Vagina (tissue), 2 donors: ENCODE measurements at regions not wholly inside any gene's neighbourhood (a gene's known extent, or its start where the extent isn't known, plus 50 kb on each side); places are given as distances from the start of the nearest gene placed in this dataset.

ENCODE experiments used
- DNase-seq, 2 donors: peaks; one replicate each; pipeline ENCODE4 v3.0.0-alpha.2; 2017; ENCODE audit errors: extremely low spot score in 2 of 2
- H3K27ac ChIP-seq: fragments of 200-600 bp; sonication (generic); one replicate; pipeline ENCODE4 v1.5.1; 2019
- H3K27me3 ChIP-seq: fragments of 200-600 bp; sonication (generic); one replicate; pipeline ENCODE4 v1.5.1; 2019
- H3K36me3 ChIP-seq, 2 donors: fragments of 200-600 bp; sonication (generic); one replicate each; pipeline ENCODE4 v1.5.1; 2017 to 2019
- H3K4me1 ChIP-seq: fragments of 200-600 bp; sonication (generic); one replicate; pipeline ENCODE4 v1.5.1; 2019
- H3K4me3 ChIP-seq, 2 donors: fragments of 200-600 bp; sonication (generic); 1 replicate in 1 of 2; 2 replicates in 1 of 2; pipeline ENCODE4 v1.5.1; 2016 to 2019
- H3K9me3 ChIP-seq: fragments of 200-600 bp; sonication (generic); one replicate; pipeline ENCODE4 v1.5.1; 2019
- CTCF ChIP-seq, 3 experiments: fragments of 450-650 bp in 2 of 3; fragments of 200-600 bp in 1 of 3; sonication (generic) in 1 of 3; IDR thresholded peaks; one replicate each; pipeline ENCODE4 v1.5.1; 2017 to 2019; ENCODE audit warnings: antibody characterized with exemption in 3 of 3, mild to moderate bottlenecking in 2 of 3, moderate library complexity in 2 of 3
- POLR2A ChIP-seq, 2 donors: fragments of 450-650 bp; IDR thresholded peaks; one replicate each; pipeline ENCODE4 v1.6.1; 2017; ENCODE audit warnings: antibody characterized with exemption in 2 of 2, mild to moderate bottlenecking in 2 of 2, moderate library complexity in 2 of 2
- POLR2AphosphoS5 ChIP-seq, 2 donors: sonication (generic); formaldehyde crosslinking; IDR thresholded peaks; one replicate each; pipeline ENCODE4 v1.9.0; 2017; ENCODE audit warnings: antibody characterized with exemption in 2 of 2, mild to moderate bottlenecking in 2 of 2, low read depth in 1 of 2; ENCODE audit not compliant: insufficient read depth in 1 of 2
- intact Hi-C: fragments of 100-400 bp; cut with DNase I; formaldehyde crosslinking; loops from one replicate; pipeline ENCODE4 v1.15.1; 2023

DNA sequence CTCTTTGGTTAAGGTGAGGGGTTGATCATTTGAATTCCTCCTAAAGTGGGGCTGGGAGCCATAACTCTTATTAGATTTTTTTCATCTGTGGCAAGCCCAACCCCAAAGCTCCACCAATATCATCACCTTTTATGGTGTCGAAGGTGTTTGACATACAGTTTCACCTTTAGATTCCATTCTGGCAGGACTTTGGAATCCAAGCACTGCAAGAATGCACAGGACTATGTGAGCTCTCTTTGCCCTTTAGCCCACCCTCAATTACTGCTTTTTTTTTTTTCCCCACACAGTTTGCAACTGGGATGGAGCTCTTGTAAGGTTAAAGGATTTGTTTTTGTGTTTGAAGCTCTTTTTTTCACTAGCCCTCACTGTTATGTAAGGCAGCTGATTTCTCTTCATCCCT lies 154.0 kb upstream of the KCNJ16 start:
- Histone ChIP-seq H3K36me3 (no peaks in the 10 kb centered on the region), H3K4me1 (no peaks in the 10 kb centered on the region)

GRCh38 chr17:69928611-69929010 lies 146.4 kb upstream of the KCNJ16 start:
- no peak overlapping the region for H3K27ac ChIP-seq
- no peaks in the 10 kb centered on the region for H3K27me3 ChIP-seq
- no peak for DNase-seq
- intact Hi-C loops: no loop called here
- no peaks in the 10 kb centered on the region for H3K9me3 ChIP-seq
- TF ChIP-seq CTCF (IDR thresholded peaks at IDR 0.05) (no peak), POLR2A (IDR thresholded peaks at IDR 0.05) (no peak), POLR2AphosphoS5 (IDR thresholded peaks at IDR 0.05; ENCODE audit: insufficient read depth in 1 of 2, low read depth in 1 of 2) (no peak)
- no peaks in the 10 kb centered on the region for H3K36me3 ChIP-seq
- no peak overlapping the region for H3K4me3 ChIP-seq
- H3K4me1 ChIP-seq: no peaks in the 10 kb centered on the region

More for the DNA sequence above, 154.0 kb upstream of the KCNJ16 start:
- H3K27ac ChIP-seq: no peak overlapping the region
- no peak for TF ChIP-seq POLR2AphosphoS5 (IDR thresholded peaks at IDR 0.05; ENCODE audit: insufficient read depth in 1 of 2, low read depth in 1 of 2)
- no peak for TF ChIP-seq CTCF (IDR thresholded peaks at IDR 0.05)
- no peak for TF ChIP-seq POLR2A (IDR thresholded peaks at IDR 0.05)
- no peak for DNase-seq
- H3K4me3 ChIP-seq: no peak overlapping the region
- H3K27me3 ChIP-seq: no peaks in the 10 kb centered on the region
- H3K9me3 ChIP-seq: no peaks in the 10 kb centered on the region
- intact Hi-C loops: no loop called here

- Histone ChIP-seq H3K27me3 (no peaks in the 10 kb centered on the region), H3K27ac (no peak overlapping the region), H3K4me3 (no peak overlapping the region), H3K4me1 (no peaks in the 10 kb centered on the region), H3K36me3 (no peaks in the 10 kb centered on the region), H3K9me3 (no peaks in the 10 kb centered on the region)
- no peak for DNase-seq
- TF ChIP-seq POLR2AphosphoS5 (IDR thresholded peaks at IDR 0.05; ENCODE audit: insufficient read depth in 1 of 2, low read depth in 1 of 2): no peak
- no peak for TF ChIP-seq POLR2A (IDR thresholded peaks at IDR 0.05)
- no peak for TF ChIP-seq CTCF (IDR thresholded peaks at IDR 0.05)
- intact Hi-C loops: no loop called here
Observed at GRCh38 chr17:69936996-69937395, 138.0 kb upstream of the KCNJ16 start.

DNA sequence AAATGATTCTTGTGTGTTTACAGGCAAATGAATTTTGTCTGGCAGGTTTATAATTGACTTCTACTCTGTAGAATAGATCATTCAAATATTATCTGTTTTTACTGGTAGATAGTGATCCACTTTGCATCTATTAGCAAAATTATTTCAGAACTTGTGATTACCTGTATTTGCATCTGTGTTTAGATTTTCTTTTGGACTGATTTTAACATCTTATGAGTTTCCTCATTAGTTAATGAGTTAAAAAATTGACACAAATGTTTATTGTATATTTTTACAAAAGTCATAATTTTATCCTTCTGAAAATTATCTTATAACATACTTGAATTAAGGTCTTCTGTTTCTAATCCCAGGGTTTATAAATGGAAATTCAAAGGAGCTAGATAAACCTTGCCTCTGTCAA lies 132.0 kb upstream of the KCNJ16 start:
- TF ChIP-seq POLR2AphosphoS5 (IDR thresholded peaks at IDR 0.05; ENCODE audit: insufficient read depth in 1 of 2, low read depth in 1 of 2): no peak
- no peak for TF ChIP-seq POLR2A (IDR thresholded peaks at IDR 0.05)
- no peak for TF ChIP-seq CTCF (IDR thresholded peaks at IDR 0.05)
- DNase-seq: no peak
- Histone ChIP-seq H3K27ac (no peak overlapping the region), H3K4me1 (no peaks in the 10 kb centered on the region), H3K36me3 (no peaks in the 10 kb centered on the region), H3K4me3 (no peak overlapping the region), H3K27me3 (no peaks in the 10 kb centered on the region), H3K9me3 (no peaks in the 10 kb centered on the region)
- intact Hi-C loops: no loop called here

- Histone ChIP-seq H3K27ac (no peak overlapping the region), H3K4me1 (no peaks in the 10 kb centered on the region), H3K9me3 (no peaks in the 10 kb centered on the region), H3K36me3 (no peaks in the 10 kb centered on the region), H3K4me3 (no peak overlapping the region), H3K27me3 (no peaks in the 10 kb centered on the region)
- no peak for TF ChIP-seq POLR2A (IDR thresholded peaks at IDR 0.05)
- no peak for DNase-seq
- intact Hi-C loops: no loop called here
Observed at GRCh38 chr17:69944406-69944805, 130.6 kb upstream of the KCNJ16 start.
